Fibroblast of villous mesenchyme (primary cell): ENCODE measurements at regions not wholly inside any gene's neighbourhood (a gene's known extent, or its start where the extent isn't known, plus 50 kb on each side); places are given as distances from the start of the nearest gene placed in this dataset.
A peak's percentile ranks its signal among the peaks of the same experiment; 100 is the strongest.

Experiments used
- DNase-seq: peaks from one replicate; pipeline ENCODE4 v3.0.0-alpha.2; 2010; ENCODE audit warnings: low read depth
- H3K4me3 ChIP-seq: 2 replicates; pipeline ENCODE4 v1.5.1; 2011; ENCODE audit warnings: low read depth, mild to moderate bottlenecking, low read length
- CTCF ChIP-seq: IDR thresholded peaks from 2 replicates; pipeline ENCODE4 v1.5.1; 2012; ENCODE audit warnings: low read depth, mild to moderate bottlenecking, low read length; ENCODE audit not compliant: insufficient read depth

- no peak overlapping the region for H3K4me3 ChIP-seq
- TF ChIP-seq CTCF: no peak
- no peak for DNase-seq
Measured at GRCh38 chr1:222394224-222394623, 153.7 kb downstream of the HHIPL2 start.

- DNase-seq: no peak
- no peak for TF ChIP-seq CTCF
- no peak overlapping the region for H3K4me3 ChIP-seq
Measured at GRCh38 chr1:222392556-222392955, 155.3 kb downstream of the HHIPL2 start.

- TF ChIP-seq CTCF: no peak
- no peak overlapping the region for H3K4me3 ChIP-seq
- no peak for DNase-seq
Measured at GRCh38 chr1:222390181-222390580, 157.7 kb downstream of the HHIPL2 start.

GRCh38 chr1:222387007-222387814 lies 160.7 kb downstream of the HHIPL2 start:
- peak; percentile 30 for TF ChIP-seq CTCF
- DNase-seq: no peak
- no peak overlapping the region for H3K4me3 ChIP-seq

GRCh38 chr1:222385955-222386354 lies 161.9 kb downstream of the HHIPL2 start:
- no peak for DNase-seq
- no peak for TF ChIP-seq CTCF
- H3K4me3 ChIP-seq: no peak overlapping the region

- H3K4me3 ChIP-seq: no peak overlapping the region
- no peak for TF ChIP-seq CTCF
- no peak for DNase-seq
Measured at GRCh38 chr1:222385262-222385661, 162.6 kb downstream of the HHIPL2 start.

GRCh38 chr1:222384531-222384930 lies 163.4 kb downstream of the HHIPL2 start:
- no peak for DNase-seq
- H3K4me3 ChIP-seq: no peak overlapping the region
- TF ChIP-seq CTCF: no peak
